ENCODE measurements at regions not wholly inside any gene's neighbourhood (a gene's known extent, or its start where the extent isn't known, plus 50 kb on each side); places are given as distances from the start of the nearest gene placed in this dataset.

DNA sequence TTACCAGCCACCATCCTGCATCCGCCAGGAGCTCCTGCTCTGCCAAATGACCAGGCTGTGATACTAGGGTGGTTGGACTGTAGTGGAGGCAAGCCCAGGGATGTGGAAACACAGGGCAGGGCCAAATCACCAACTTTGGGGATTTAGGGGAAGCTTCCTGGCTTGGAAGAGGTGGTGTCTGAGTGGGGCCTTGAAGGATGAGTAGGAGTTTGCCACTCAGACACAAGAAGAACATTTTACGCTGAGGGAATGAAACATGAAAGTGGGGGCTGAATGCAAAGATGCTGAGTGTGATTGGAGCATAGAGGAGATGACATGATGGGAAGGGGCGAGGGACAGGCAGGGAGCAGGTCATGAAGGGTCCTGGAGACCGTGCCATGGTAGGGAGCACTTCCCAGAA is 329.5 kb downstream of the RPS24 start:
- TF ChIP-seq CTCF (IDR thresholded peaks at IDR 0.05 in 4 of 5, conservative IDR thresholded peaks at IDR 0.05 in 1 of 5) (no peak), POLR2A (IDR thresholded peaks at IDR 0.05) (no peak)

Data from gastrocnemius medialis (tissue), 4 donors.